SU-DHL-6 (cell line): ENCODE measurements at regions not wholly inside any gene's neighbourhood (a gene's known extent, or its start where the extent isn't known, plus 50 kb on each side); places are given as distances from the start of the nearest gene placed in this dataset.

Experiments used
- H2AFZ ChIP-seq: fragments of 200-600 bp; sonication (generic); 2 replicates; pipeline ENCODE4 v1.6.1; 2014; ENCODE audit warnings: low read depth, mild to moderate bottlenecking, moderate library complexity, mixed read lengths, antibody characterized with exemption, low read length; ENCODE audit not compliant: severe bottlenecking
- H3F3A ChIP-seq: fragments of 200-600 bp; shearing (Covaris generic); 2 replicates; pipeline ENCODE4 v1.6.0; 2016; ENCODE audit warnings: antibody characterized with exemption, mild to moderate bottlenecking; ENCODE audit not compliant: insufficient read depth
- H3K27ac ChIP-seq: fragments of 200-600 bp; sonication (generic); 2 replicates; pipeline ENCODE4 v1.5.1; 2016; ENCODE audit warnings: low read depth, mild to moderate bottlenecking, low read length, moderate library complexity, mixed read lengths
- H3K27me3 ChIP-seq: fragments of 200-600 bp; sonication (generic), shearing (Covaris generic); 2 replicates; pipeline ENCODE4 v1.6.0; 2014; ENCODE audit warnings: mild to moderate bottlenecking, low read length
- H3K36me3 ChIP-seq: fragments of 200-600 bp; sonication (generic); 2 replicates; pipeline ENCODE4 v1.6.1; 2014; ENCODE audit warnings: mild to moderate bottlenecking, low read length, mixed read lengths
- H3K4me2 ChIP-seq: fragments of 300-600, 200-600 bp; shearing (Covaris generic), sonication (generic); 2 replicates; pipeline ENCODE4 v1.6.0; 2014; ENCODE audit warnings: low read length, low read depth, mild to moderate bottlenecking; ENCODE audit not compliant: poor library complexity, severe bottlenecking
- H3K4me3 ChIP-seq: fragments of 200-600 bp; sonication (generic); 2 replicates; pipeline ENCODE4 v1.5.1; 2014; ENCODE audit warnings: antibody characterized with exemption, low read length, mild to moderate bottlenecking, mixed read lengths; ENCODE audit not compliant: insufficient read depth, poor library complexity, severe bottlenecking
- H3K79me2 ChIP-seq: fragments of 200-600 bp; sonication (generic); 2 replicates; pipeline ENCODE4 v1.6.1; 2014; ENCODE audit warnings: mild to moderate bottlenecking, low read length, moderate library complexity; ENCODE audit not compliant: insufficient read depth
- H3K9ac ChIP-seq: fragments of 200-600 bp; sonication (generic); 2 replicates; pipeline ENCODE4 v1.7.0; 2014; ENCODE audit warnings: mild to moderate bottlenecking, low read length
- H3K9me2 ChIP-seq: fragments of 200-600 bp; sonication (generic); replicated peaks from 2 replicates; pipeline ENCODE4 v1.6.1; 2014; ENCODE audit warnings: low read length; ENCODE audit not compliant: insufficient read depth
- H3K9me3 ChIP-seq: fragments of 200-600 bp; sonication (generic); 2 replicates; pipeline ENCODE4 v1.6.1; 2014; ENCODE audit warnings: low read length, mixed read lengths; ENCODE audit not compliant: insufficient read depth
- H4K20me1 ChIP-seq: fragments of 200-600 bp; sonication (generic); 2 replicates; pipeline ENCODE4 v1.6.1; 2014; ENCODE audit warnings: low read depth, mild to moderate bottlenecking, antibody characterized with exemption, low read length, moderate library complexity, mixed read lengths
- CTCF ChIP-seq: fragments of 200-600 bp; sonication (generic); IDR thresholded peaks from one replicate; pipeline ENCODE4 v1.5.1; 2017; ENCODE audit warnings: antibody characterized with exemption, mild to moderate bottlenecking, low read length, moderate library complexity; ENCODE audit not compliant: insufficient read depth, poor library complexity, severe bottlenecking
- EZH2phosphoT487 ChIP-seq: fragments of 200-600 bp; sonication (generic), shearing (Covaris generic); conservative IDR thresholded peaks from 2 replicates; pipeline ENCODE4 v1.6.1; 2018; ENCODE audit warnings: mild to moderate bottlenecking, antibody characterized with exemption, low read length, moderate library complexity, mixed read lengths

- Histone ChIP-seq H3K4me3 (no peak overlapping the region), H3K4me2 (no peak overlapping the region), H3K9me2 (no peaks in the 10 kb centered on the region), H3K27ac (no peak overlapping the region), H2AFZ (no peak overlapping the region), H4K20me1 (no peaks in the 10 kb centered on the region), H3F3A (no peaks in the 10 kb centered on the region), H3K36me3 (no peaks in the 10 kb centered on the region), H3K27me3 (no peaks in the 10 kb centered on the region), H3K9me3 (no peaks in the 10 kb centered on the region), H3K9ac (no peak overlapping the region), H3K79me2 (no peaks in the 10 kb centered on the region)
- TF ChIP-seq CTCF = no peak
- no peak for TF ChIP-seq EZH2phosphoT487
Measured at GRCh38 chr1:68588304-68588703, 91.4 kb upstream of the DEPDC1 start.

GRCh38 chr1:68590473-68590872 is 93.6 kb upstream of the DEPDC1 start:
- no peaks in the 10 kb centered on the region for H3F3A ChIP-seq
- H2AFZ ChIP-seq = no peak overlapping the region
- H3K9ac ChIP-seq = no peak overlapping the region
- H3K9me3 ChIP-seq = no peaks in the 10 kb centered on the region
- no peak overlapping the region for H3K4me3 ChIP-seq
- H4K20me1 ChIP-seq = no peaks in the 10 kb centered on the region
- no peaks in the 10 kb centered on the region for H3K36me3 ChIP-seq
- H3K27ac ChIP-seq = no peak overlapping the region
- no peaks in the 10 kb centered on the region for H3K79me2 ChIP-seq
- H3K4me2 ChIP-seq = no peak overlapping the region
- H3K9me2 ChIP-seq = no peaks in the 10 kb centered on the region
- no peaks in the 10 kb centered on the region for H3K27me3 ChIP-seq
- no peak for TF ChIP-seq CTCF
- TF ChIP-seq EZH2phosphoT487 = no peak

- H3K9me3 ChIP-seq = no peaks in the 10 kb centered on the region
- H3F3A ChIP-seq = no peaks in the 10 kb centered on the region
- no peak overlapping the region for H2AFZ ChIP-seq
- no peak overlapping the region for H3K4me3 ChIP-seq
- no peaks in the 10 kb centered on the region for H3K9me2 ChIP-seq
- H3K9ac ChIP-seq = no peak overlapping the region
- no peaks in the 10 kb centered on the region for H3K79me2 ChIP-seq
- H3K4me2 ChIP-seq = no peak overlapping the region
- no peaks in the 10 kb centered on the region for H3K27me3 ChIP-seq
- no peak overlapping the region for H3K27ac ChIP-seq
- H3K36me3 ChIP-seq = no peaks in the 10 kb centered on the region
- no peak for TF ChIP-seq CTCF
- TF ChIP-seq EZH2phosphoT487 = no peak
- no peaks in the 10 kb centered on the region for H4K20me1 ChIP-seq
Measured at GRCh38 chr1:68594851-68595250, 98.0 kb upstream of the DEPDC1 start.
